Cardiac fibroblast (primary cell): ENCODE measurements at regions not wholly inside any gene's neighbourhood (a gene's known extent, or its start where the extent isn't known, plus 50 kb on each side); places are given as distances from the start of the nearest gene placed in this dataset.
"Not testable (repeated sequence)": the region's sequence is repeated elsewhere in the genome, so short reads cannot be mapped to it uniquely, and the experiment has no call there.

Experiments used
- DNase-seq, 2 donors: peaks; one replicate each; pipeline versions ENCODE4 v3.0.0 to v3.0.0-alpha.2; 2010; ENCODE audit warnings: low read depth in 2 of 2
- H3K4me3 ChIP-seq, 2 donors: replicated peaks in 1 of 2; 1 replicate in 1 of 2; 2 replicates in 1 of 2; pipeline ENCODE4 v1.5.1; 2011; ENCODE audit warnings: low read depth in 2 of 2, low read length in 2 of 2, mild to moderate bottlenecking in 2 of 2, moderate library complexity in 1 of 2

GRCh38 chr9:138210388-138210986 lies 332.9 kb downstream of the CACNA1B start:
- H3K4me3 ChIP-seq, DNase-seq: not testable (repeated sequence)

- not testable (repeated sequence) for DNase-seq
Observed at GRCh38 chr9:138211070-138211469, 333.5 kb downstream of the CACNA1B start.

GRCh38 chr9:138211544-138212219 lies 334.1 kb downstream of the CACNA1B start:
- DNase-seq, H3K4me3 ChIP-seq: not testable (repeated sequence)

More at GRCh38 chr9:138211070-138211469, 333.5 kb downstream of the CACNA1B start:
- not testable (repeated sequence) for H3K4me3 ChIP-seq

- not testable (repeated sequence) for H3K4me3 ChIP-seq, DNase-seq
Observed at GRCh38 chr9:138212811-138213210, 335.2 kb downstream of the CACNA1B start.

- not testable (repeated sequence) for H3K4me3 ChIP-seq, DNase-seq
Observed at GRCh38 chr9:138213748-138214147, 336.2 kb downstream of the CACNA1B start.

GRCh38 chr9:138214548-138214947 lies 337.0 kb downstream of the CACNA1B start:
- not testable (repeated sequence) for DNase-seq, H3K4me3 ChIP-seq

GRCh38 chr9:138215588-138215987 lies 338.0 kb downstream of the CACNA1B start:
- not testable (repeated sequence) for DNase-seq, H3K4me3 ChIP-seq

GRCh38 chr9:138216817-138217216 lies 339.2 kb downstream of the CACNA1B start:
- DNase-seq, H3K4me3 ChIP-seq: not testable (repeated sequence)

- not testable (repeated sequence) for H3K4me3 ChIP-seq, DNase-seq
Observed at GRCh38 chr9:138217284-138217850, 339.8 kb downstream of the CACNA1B start.

GRCh38 chr9:138219249-138219648 lies 341.7 kb downstream of the CACNA1B start:
- not testable (repeated sequence) for DNase-seq, H3K4me3 ChIP-seq

- DNase-seq, H3K4me3 ChIP-seq: not testable (repeated sequence)
Observed at GRCh38 chr9:138221446-138222054, 344.0 kb downstream of the CACNA1B start.

GRCh38 chr9:138237099-138237498 lies 359.5 kb downstream of the CACNA1B start:
- not testable (repeated sequence) for H3K4me3 ChIP-seq, DNase-seq

GRCh38 chr9:138282903-138283302 lies 405.3 kb downstream of the CACNA1B start:
- not testable (repeated sequence) for H3K4me3 ChIP-seq, DNase-seq
